ENCODE measurements at regions not wholly inside any gene's neighbourhood (a gene's known extent, or its start where the extent isn't known, plus 50 kb on each side); places are given as distances from the start of the nearest gene placed in this dataset.

GRCh38 chr10:61845950-61846268, 55.6 kb upstream of the ARID5B start:
- TF ChIP-seq CTCF (IDR thresholded peaks at IDR 0.05; ENCODE audit: control extremely low read depth in 1 of 3, insufficient read depth in 1 of 3, low read depth in 1 of 3, low read length in 3 of 3) (no peak), POLR2A (IDR thresholded peaks at IDR 0.05; ENCODE audit: control extremely low read depth in 1 of 2, low read depth in 2 of 2, low read length in 2 of 2) (no peak), JUN (IDR thresholded peaks at IDR 0.05; ENCODE audit: low read depth, low read length) (no peak), POLR2AphosphoS5 (IDR thresholded peaks at IDR 0.05; ENCODE audit: low read depth, low read length) (peak; percentile 47; the same call in 1 of the 2 replicates), RNF2 (IDR thresholded peaks at IDR 0.05; ENCODE audit: borderline replicate concordance, low read depth, low read length, missing control alignments, poor library complexity, severe bottlenecking) (no peak), MAX (IDR thresholded peaks at IDR 0.05) (no peak), TCF12 (IDR thresholded peaks at IDR 0.05; ENCODE audit: low read depth, low read length) (peak; percentile 65; the same call in 1 of the 2 replicates), SP4 (IDR thresholded peaks at IDR 0.05; ENCODE audit: low read length) (no peak), KDM5A (IDR thresholded peaks at IDR 0.05; ENCODE audit: low read length) (no peak), USF2 (IDR thresholded peaks at IDR 0.05; ENCODE audit: low read length) (no peak), RAD21 (IDR thresholded peaks at IDR 0.05 in 1 of 2, conservative IDR thresholded peaks at IDR 0.05 in 1 of 2; ENCODE audit: low read depth in 2 of 2, low read length in 2 of 2) (no peak), PHF8 (conservative IDR thresholded peaks at IDR 0.05; ENCODE audit: low read depth, low read length) (no peak), FOSL1 (IDR thresholded peaks at IDR 0.05; ENCODE audit: insufficient read depth, low read depth, low read length) (no peak), TAF1 (IDR thresholded peaks at IDR 0.05; ENCODE audit: low read depth, low read length) (no peak)
